ENCODE measurements at regions not wholly inside any gene's neighbourhood (a gene's known extent, or its start where the extent isn't known, plus 50 kb on each side); places are given as distances from the start of the nearest gene placed in this dataset.
A peak's percentile ranks its signal among the peaks of the same experiment; 100 is the strongest.
"Not testable (repeated sequence)": the region's sequence is repeated elsewhere in the genome, so short reads cannot be mapped to it uniquely, and the experiment has no call there.

DNA sequence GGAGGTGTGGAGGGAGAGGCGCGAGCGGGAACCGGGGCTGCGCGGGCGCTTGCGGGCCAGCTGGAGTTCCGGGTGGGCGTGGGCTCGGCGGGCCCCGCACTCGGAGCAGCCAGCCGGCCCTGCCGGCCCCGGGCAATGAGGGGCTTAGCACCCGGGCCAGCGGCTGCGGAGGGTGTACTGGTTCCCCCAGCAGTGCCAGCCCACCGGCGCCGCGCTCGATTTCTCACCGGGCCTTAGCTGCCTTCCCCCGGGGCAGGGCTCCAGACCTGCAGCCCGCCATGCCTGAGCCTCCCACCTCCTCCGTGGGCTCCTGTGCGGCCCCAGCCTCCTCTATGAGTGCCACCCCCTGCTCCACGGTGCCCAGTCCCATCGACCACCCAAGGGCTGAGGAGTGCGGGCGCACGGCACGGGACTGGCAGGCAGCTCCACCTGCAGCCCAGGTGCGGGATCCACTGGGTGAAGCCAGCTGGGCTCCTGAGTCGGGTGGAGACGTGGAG lies 141.4 kb downstream of the SPRY1 start:
- not testable (repeated sequence) for DNase-seq (ENCODE audit: low read depth, low spot score)

DNA sequence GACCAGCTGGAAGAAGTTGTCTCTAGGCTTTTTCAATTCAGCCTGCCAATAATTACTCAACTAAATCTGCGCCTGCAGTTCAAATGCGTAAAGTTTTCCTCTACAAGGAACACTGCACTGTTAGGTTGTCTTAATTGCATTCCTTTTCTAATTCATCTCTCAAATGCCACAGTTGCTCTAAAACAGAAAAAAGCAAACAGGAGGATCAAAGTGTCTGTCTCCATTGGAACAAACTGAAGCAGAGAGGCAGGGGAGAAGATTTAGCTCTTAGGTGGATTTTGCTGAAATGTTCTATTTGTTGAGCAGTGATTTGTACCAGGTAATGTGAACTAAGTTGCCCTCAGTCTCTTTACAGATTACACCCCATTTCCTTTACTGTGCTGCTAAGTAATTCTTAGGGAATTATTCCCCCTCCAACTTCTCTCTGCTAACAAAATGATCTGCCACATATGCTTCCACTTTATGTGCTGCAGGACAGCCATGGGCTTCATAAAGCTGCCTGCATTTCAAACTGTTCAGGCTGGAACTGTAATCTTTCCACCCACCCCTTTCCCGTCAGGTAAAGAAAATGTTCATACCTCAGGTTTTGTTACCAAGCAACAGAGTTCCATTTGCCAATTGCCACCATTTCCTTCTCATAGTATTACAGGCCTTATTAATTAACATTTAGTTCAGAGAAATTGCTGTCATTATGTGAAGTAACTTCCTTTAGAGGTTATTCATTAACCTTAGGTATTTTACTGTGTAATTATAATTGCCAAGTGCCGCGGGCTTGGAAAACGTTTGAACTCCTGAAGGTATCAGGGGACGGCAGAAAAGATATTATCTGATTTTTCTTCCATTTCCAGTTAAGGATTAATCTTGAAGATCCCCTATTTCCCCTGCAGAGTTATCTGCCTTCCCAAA lies 149.3 kb downstream of the SPRY1 start:
- no peak for DNase-seq (ENCODE audit: low read depth, low spot score)

DNA sequence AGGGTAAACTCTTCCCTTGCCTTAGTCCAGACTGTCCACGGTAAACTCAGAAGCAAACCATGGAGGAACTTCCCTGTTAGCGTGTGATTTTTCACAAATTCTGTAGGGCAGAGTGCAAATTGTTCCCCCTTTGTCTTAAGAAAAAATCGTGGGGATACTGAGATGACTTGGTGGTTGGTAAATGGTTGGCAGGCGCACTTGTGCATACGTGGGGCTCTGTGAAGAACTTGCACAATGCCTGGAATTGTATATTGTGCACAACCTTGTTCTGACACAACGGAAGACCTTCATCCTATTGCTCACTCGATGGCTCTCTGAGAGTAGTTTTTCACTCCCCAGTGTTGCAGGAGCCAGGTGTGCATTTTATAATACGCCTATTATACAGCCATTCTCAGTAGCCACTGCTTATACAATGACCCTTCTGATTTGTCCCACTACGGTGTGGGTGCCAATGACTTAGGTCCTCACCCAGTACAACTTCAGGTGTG lies 150.0 kb downstream of the SPRY1 start:
- no peak for DNase-seq (ENCODE audit: low read depth, low spot score)

DNA sequence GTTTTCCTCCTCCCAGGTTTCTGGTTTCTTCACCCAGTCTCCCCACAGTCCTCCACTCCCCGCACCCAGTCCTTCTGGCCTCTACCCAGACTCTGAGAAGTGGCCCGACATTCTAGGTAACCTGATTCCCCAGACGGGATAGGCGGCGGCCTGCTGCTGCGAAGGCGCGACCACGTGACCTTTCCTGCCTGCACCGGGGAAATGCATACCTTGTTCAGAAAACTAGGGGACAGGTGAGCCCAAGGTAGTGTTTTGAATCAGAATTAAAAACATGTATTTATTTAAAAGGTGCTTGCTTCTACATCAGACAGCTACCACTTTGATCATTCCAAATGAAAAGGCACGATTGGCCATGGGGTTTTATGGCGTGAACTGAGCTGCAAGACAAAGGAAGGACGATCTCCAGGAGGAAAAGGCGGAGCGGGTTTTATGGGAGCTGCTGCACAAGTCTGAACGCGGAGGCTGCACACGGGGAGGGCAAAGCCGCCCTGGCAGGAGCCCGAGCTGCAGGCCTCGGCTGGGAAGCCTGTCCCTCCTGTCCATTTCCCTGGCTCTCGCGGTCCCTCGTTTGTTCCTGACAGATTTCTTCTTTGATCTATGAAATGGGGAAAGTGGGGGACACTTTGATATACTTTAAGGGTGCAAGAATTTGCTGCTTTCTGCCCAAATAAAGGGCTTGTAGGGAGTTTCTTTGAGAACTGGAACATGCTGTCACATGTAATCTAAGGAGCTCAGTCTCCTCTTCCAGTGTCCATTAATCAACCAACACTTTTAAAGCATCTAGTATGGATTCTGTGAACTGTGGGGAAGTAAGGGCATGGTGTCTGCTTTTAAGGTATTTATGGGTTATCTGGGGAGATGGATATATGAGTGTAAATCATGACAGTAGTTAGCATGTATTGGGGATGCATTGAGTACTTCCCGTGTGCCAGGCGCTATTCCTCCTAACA lies 150.9 kb downstream of the SPRY1 start:
- no peak for DNase-seq (ENCODE audit: low read depth, low spot score)

DNA sequence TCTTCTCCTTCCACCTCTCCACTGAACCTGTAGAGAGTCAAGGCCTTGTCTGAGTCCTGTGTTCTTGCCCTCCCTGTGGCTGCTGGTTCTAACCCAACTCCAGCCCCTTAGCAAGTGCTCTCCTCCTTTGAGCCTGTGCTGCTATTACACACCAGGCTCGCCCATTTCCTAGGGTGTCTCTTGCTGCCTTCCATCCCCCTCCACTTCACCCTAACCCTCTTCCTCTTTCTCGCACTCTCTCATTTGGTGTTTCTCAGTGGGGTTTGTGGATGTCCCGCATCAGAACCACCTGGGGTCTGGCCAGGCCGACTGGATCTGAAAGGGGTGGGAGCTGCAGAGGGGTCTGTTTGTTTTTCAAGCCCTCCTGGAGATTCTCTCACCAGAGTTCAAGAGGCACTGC lies 156.7 kb downstream of the SPRY1 start:
- no peak for DNase-seq (ENCODE audit: low read depth, low spot score)

DNA sequence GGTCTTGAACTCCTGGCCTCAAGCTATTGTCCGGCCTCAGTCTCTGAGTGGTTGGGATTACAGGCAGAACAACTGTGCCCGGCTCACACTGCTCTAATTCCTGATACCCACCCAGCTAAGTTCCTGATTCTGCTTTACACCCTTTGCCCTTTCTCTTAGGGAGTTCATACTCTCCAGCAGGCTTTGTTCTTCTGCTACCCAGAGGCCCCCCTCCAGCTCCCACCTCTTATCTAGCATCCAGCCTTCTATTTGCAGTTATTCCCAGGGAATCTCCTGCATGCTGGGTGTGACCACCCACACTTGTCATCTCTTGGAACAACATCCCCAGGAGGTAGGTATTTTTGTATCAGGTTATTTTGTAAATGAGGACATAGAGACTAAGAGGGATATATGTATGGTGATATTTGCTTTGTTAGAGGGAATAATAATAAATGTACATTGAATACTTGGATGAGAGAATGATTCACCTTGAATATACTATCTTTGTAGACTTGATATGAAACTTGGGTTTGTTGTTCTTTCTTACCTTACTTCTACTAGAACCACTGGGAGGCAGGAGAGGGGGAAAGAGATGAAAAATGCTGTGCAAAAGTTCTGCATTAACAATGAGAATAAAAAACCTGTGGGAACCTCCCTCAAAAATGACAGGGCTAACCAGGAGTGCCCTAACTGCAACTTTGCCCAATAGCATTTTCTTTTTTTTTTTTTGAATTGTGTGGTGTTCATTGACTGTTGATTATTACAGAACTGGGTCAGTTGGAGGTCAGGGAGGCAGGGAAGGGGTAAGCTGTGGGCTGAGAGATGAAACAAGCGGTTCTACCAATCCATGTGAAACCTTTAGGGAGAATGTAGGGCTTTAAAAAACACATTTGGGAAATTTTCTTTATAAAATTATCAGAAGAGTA lies 157.4 kb downstream of the SPRY1 start:
- DNase-seq (ENCODE audit: low read depth, low spot score) = no peak

DNA sequence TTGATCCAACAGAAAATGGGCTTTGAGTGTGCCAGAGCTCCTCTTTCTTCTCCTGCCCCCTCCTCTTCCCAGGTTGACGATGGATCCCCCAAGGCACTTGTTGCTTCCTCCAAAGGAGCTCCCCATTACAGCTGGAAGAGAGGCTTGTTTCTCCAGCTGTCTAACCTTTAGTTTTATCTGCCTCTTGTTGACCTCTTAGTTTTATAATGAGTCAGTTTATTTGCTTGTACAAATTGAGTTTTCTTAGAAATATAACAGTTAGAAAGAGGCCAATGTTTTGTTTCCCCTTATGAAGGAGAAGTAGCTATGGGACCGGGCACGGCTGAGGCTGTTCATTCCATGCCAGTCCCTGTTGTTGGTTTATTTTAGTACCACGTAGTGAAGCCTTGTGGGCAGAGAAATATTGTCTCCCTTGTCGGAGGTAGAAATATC lies 158.2 kb downstream of the SPRY1 start:
- no peak for DNase-seq (ENCODE audit: low read depth, low spot score)

DNA sequence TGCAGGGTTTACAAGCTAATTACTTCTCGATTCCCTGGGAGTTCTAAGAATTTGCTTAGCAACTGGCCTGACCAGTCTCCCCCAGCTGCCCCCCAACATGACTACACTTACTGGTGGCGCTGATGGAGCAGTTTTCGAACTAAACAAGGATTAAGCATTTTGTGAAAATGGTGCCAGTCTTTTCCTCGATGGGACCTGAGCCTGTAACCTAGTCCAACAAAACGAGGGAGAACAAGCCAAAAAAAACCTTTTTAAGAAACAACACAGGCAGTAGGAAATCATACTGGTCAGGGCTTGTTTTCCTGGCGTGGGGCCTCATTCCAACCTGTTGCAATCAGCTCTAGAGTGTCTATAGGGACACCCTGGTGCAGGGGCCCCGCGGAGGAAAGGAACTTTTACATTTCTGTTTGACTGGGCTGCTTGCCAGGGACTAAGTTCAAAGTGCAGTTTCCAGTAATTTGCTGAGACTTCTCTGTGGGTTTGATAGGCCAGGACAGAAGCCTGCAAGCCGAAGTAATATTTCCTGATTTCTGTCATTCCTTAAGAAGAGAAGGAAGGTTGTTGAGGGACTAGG lies 158.7 kb downstream of the SPRY1 start:
- DNase-seq (ENCODE audit: low read depth, low spot score) = peak; percentile 95

DNA sequence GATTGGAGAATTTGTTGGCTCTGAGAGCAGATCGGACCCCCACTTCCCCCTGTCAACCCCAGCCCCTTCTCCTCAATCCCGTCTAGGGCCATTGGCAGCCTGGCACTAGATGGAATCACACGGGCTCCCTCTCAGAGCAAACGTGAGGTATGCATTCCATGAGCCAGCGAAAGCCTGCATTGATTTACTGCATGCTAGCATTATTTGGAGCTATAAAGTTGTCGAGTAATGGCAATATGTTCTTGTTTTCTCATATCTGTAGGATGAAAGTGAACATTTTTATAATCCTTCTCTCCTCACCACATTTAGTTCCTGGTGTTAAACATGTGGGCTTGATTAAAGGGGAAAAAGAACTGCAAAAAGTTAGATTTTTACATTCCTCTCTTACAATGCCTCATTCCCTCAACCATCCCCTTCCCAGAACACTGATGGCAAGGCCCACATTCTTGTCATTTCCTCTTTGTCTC lies 159.2 kb downstream of the SPRY1 start:
- no peak for DNase-seq (ENCODE audit: low read depth, low spot score)

DNA sequence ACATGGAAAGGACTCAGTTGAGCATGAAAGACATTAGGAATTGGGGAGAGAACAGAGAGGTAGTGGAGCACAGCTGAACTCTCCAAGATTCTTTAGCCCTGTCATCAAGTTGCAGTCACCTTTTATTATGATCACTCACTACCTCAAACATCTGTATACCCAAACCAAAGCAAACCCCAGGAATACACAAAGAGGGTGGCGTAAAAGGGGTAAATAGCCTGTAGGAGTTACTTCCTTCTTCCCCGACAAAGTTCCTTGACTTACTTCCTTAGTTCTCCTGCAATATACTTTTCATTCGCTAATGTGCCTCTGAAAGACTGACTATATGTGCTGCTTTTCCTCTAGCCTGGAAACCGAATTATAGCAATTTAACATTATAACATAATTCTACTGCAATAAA lies 159.9 kb downstream of the SPRY1 start:
- DNase-seq (ENCODE audit: low read depth, low spot score) = no peak

DNA sequence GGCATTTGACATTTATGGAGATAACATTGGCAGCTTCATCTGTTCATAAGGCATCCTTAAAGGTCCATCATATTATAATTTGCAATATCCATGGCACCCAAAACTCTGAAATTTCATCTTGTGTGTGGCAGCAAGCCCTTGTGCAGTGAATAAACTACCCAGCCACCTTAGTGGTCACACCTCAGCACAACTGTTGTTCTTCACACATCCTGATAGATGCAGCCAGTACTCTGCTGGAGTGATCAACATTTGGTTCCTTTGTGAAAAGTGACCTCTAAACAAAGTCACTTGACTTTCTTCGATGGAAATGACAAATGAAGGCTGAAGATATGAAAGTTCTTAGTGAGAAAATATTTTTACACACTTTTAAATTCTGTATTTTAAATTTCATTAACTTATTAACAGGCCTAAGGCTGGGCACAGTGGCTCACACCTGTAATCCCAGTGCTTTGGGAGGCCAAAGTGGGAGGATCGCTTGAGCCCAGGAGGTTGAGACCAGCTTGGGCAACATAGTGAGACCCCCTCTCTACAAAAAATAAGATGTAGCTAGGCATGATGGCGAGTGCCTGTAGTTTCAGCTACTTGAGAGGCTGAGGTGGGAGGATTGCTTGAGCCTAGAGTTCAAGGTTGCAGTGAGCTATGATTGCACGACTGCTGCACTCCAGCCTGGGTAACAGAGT lies 161.4 kb downstream of the SPRY1 start:
- no peak for DNase-seq (ENCODE audit: low read depth, low spot score)

DNA sequence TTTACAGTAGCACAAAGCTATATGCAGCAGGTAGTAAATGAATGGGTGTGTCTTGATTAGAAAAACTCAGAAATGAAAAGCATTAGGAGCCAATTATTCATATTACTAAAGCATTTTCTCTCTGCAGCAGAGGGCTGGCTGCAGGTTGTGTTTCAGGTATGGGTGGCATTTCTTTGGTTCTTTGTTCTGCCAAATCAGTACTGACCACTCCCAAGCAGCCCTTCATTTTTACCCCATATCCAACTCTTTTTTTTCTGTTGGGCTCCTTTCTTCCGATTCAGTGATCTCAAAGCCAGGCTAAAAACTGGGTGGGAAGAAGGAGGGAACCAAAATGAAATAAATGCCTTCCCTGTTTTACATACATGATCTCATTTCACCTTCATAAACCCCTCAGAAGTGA lies 162.3 kb downstream of the SPRY1 start:
- DNase-seq (ENCODE audit: low read depth, low spot score) = no peak

DNA sequence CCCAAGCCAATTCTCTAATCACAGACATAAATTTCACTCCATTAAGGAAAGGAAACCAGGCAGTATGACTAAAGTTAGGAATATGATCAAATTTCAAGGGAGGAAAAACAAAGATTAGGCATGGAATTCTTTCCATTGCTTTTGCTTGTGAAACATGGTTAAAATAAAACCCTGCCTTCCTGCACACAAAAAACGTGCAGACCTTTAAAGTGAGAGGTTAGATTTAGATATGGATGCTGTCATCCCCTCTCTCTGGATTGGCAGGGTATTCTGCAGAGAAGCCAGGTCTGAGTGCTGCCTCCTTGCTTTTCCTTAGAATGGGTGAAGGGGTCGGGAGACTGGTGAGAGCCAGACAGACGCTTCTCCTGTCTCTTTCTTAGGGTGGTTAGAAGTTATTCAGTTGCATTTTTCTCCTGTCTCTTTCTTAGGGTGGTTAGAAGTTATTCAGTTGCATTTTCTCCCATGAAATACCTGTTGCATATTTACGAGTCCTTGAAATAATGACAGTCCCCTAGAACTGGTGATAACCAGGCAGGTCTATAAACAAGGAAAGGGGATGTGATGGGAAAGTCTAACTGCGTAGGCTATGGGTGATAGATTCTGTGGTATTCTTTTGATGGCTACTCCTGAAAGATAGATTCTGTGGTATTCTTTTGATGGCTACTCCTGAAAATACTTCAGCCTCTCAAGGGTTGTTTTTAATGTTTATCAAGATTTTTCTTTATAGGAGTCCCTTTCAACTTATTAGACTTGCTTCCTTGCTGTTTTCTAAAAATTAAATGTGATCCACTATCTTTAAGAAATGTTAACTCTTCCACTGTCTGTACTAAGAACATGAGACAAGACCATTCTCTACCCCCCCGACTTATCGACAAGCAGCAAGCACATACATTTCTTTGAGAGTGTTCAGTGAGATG lies 163.6 kb downstream of the SPRY1 start:
- DNase-seq (ENCODE audit: low read depth, low spot score) = peak; percentile 39

DNA sequence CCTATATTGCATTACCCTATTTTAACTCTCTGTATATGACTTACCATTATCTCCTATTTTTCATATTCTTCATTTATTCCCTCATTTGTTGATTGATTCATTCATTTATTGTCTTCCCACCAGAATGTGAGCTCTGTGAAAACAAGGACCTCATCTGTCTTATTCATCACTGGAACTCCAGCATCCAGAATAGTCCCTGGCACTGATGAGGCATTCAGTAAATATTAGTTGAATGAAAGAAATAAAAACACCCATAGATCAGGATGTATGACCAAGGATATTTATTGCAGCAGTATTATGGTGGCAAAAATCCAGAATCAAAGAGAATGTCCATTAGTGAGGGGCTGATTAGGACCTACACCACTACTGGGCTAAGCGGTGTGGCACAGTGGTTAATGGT lies 164.9 kb downstream of the SPRY1 start:
- DNase-seq (ENCODE audit: low read depth, low spot score) = no peak

DNA sequence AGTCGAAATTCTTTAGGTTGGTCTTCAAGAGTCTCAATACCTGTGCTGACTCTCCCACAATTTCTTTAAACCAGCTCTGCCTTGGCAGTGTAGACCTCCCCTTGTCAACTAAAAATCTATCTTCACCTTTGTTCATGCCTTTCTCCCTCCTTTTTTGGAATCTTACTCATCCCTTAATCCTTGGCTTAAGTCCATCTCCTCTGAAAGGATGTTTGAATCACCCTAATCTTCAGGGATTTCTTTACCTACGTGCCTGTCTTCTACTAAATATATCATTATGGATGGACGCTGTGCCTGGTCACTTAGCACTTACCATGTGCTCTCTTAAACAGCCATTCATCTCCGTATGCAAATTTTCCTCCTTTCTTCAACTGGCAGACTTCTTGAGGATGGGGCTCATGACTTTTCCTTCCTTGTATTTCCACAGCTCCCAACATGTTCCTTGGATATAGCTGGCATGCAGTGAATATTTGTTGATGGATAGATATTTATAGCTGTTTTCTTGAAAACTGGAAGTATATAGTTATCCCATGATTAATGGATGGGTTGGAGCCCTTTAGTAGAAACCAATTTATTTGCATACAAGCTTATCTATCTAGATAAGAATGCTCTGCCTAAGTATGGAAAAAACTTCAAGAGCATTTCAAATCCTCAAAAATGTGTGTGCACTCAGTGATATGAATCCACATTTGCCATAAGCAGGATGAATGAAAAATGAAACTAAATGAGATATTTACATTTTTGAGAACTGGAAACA lies 166.6 kb downstream of the SPRY1 start:
- DNase-seq (ENCODE audit: low read depth, low spot score) = no peak

DNA sequence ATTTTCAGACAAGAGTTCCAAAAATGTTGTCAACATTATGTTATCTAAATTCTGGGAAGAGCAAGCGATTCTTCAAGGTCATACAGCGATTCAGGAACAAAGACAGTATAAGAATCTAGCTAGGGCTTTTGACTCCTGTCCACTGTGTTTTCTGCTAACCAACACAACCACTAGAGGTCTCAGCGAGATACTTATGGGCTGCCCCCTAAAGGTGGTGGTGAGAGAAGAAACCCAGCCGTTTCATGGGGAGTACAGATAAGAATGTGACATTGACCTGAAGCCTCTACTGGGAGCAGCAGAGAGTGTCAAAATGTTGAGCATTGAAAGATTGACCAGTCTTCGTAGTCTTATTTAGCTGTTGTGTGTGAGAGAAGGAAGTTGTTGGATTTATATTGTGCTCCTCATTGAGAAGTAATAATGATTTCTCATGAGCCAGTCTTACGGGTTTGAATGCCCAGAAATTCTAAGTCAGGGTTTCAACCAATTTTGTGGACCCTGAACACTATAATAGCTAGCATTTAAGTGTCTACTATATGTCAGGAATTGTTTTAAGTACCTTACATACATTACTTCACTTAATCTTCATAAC lies 168.3 kb downstream of the SPRY1 start:
- peak; percentile 55 for DNase-seq (ENCODE audit: low read depth, low spot score)

DNA sequence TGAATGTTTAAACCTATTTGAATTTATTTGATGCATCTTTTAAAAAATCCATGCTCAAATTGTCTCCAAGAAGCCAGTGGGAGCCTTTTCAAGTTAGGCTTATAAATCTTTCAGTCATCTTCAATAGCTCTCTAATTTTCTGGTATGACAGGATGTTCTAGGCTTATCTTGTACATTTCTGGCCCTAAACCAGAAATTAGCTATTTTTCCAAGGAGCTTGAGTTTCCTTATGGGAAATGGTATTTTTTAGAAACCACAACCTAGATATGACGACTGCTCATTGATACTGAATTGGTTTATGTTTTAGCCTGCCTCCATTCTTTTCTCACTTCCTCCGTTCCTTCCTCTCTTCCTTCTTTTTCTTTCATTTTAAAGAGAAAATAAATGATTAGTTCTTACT lies 172.3 kb downstream of the SPRY1 start:
- DNase-seq (ENCODE audit: low read depth, low spot score) = no peak

DNA sequence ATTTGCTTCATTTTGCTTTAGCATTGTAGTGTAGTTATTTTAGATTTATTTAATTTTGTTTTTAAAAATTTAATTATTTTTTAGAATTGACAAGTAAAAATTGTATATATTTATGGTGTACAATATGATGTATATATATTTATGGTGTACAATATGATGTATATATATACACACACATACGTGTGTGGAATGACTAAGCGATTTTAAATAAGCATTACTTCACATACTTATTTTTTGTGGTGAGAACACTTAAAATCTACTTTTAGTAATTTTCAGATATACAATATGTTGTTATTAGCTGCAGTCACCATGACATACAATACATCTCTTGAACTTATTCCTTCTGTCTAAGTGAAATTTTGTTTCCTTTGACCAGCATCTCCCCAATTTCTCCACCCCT lies 172.9 kb downstream of the SPRY1 start:
- DNase-seq (ENCODE audit: low read depth, low spot score) = no peak
